ENCODE measurements at regions not wholly inside any gene's neighbourhood (a gene's known extent, or its start where the extent isn't known, plus 50 kb on each side); places are given as distances from the start of the nearest gene placed in this dataset.

DNA sequence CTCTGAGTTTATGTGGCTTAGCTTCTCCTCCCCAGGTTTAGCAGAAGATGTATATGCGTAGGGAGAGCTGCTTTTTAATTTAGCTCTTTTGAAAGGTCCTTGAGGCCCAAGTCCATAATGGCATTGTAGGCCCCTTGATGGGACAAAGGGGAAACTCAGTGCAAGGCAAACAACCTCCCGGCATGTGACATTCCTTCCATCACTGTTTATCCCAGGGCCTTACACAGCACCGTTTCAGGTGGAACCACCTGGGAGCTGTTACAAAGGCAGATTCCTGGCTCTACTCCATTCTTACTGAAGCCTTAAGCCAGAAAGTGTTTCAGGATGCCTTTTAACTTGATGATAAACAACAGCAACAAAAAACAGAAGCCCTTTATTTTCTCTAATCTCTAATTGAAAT, 555.4 kb downstream of the SLC4A3 start:
- Histone ChIP-seq H3K27me3 (ENCODE audit: control insufficient read depth, insufficient read depth, low read length) (no peaks in the 10 kb centered on the region), H3K4me3 (ENCODE audit: low read depth, low read length) (no peak overlapping the region), H3K4me1 (ENCODE audit: control insufficient read depth, insufficient read depth, low read length) (no peaks in the 10 kb centered on the region), H3K36me3 (ENCODE audit: control insufficient read depth, insufficient read depth, low read length) (no peaks in the 10 kb centered on the region), H3K9ac (ENCODE audit: low read length) (no peak overlapping the region), H3K9me3 (ENCODE audit: control insufficient read depth, insufficient read depth, low read depth, low read length) (no peaks in the 10 kb centered on the region), H3K27ac (ENCODE audit: low read depth, low read length) (no peak overlapping the region)

DNA sequence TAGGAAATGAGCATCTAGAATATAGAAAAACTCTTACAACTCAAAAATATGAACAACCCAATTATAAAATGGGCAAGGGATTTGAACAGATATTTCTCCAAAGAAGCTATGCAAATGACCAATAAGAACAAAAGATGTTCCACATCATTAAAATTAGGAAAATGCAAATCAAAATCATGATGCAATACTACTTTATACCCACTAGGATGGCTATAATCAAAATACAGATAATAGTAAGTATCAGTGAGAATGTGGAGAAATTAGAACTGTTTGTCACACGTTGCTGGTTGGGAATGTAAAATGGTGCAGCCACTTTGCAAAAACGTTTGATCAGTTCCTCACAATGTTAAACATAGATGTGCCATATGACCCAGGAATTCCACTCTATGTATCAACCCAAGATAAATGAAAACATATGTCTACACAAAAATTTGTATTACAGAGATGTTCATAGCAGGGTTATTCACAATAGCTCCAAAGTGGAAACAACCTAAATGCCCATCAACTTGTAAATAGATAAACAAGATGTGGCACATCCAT, 558.4 kb downstream of the SLC4A3 start:
- Histone ChIP-seq H3K4me1 (ENCODE audit: control insufficient read depth, insufficient read depth, low read length) (no peaks in the 10 kb centered on the region), H3K9me3 (ENCODE audit: control insufficient read depth, insufficient read depth, low read depth, low read length) (peaks cover under 1% of the 10 kb centered on the region; the same call in 1 of the 2 replicates), H3K27me3 (ENCODE audit: control insufficient read depth, insufficient read depth, low read length) (no peaks in the 10 kb centered on the region), H3K36me3 (ENCODE audit: control insufficient read depth, insufficient read depth, low read length) (no peaks in the 10 kb centered on the region), H3K27ac (ENCODE audit: low read depth, low read length) (no peak overlapping the region), H3K9ac (ENCODE audit: low read length) (no peak overlapping the region), H3K4me3 (ENCODE audit: low read depth, low read length) (no peak overlapping the region)

DNA sequence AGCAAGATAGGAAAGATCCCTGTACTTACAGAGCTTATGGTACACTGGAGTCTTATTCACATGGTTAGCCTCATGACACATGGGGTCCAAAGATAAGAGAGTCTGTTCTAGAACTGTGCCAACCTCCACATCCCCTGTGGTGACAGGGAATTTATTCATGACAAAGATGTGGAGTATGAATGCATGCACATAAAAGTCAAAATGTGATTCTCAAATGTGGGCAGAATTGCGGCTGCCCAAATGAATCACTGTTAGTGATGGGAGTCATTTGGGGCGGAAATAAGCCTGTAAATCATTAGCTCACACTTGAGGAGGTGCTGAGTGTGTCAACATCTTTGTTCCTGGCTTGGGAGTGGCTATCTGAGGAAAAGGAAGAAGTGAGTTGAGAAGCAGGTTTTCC, 560.6 kb downstream of the SLC4A3 start:
- no peak overlapping the region for H3K27ac ChIP-seq (ENCODE audit: low read depth, low read length)
- no peaks in the 10 kb centered on the region for H3K36me3 ChIP-seq (ENCODE audit: control insufficient read depth, insufficient read depth, low read length)
- no peak overlapping the region for H3K4me3 ChIP-seq (ENCODE audit: low read depth, low read length)
- H3K9ac ChIP-seq (ENCODE audit: low read length), result no peak overlapping the region
- H3K27me3 ChIP-seq (ENCODE audit: control insufficient read depth, insufficient read depth, low read length), result no peaks in the 10 kb centered on the region
- H3K4me1 ChIP-seq (ENCODE audit: control insufficient read depth, insufficient read depth, low read length), result no peaks in the 10 kb centered on the region
- H3K9me3 ChIP-seq (ENCODE audit: control insufficient read depth, insufficient read depth, low read depth, low read length), result peaks cover 19% of the 10 kb centered on the region; the same call in 1 of the 2 replicates

DNA sequence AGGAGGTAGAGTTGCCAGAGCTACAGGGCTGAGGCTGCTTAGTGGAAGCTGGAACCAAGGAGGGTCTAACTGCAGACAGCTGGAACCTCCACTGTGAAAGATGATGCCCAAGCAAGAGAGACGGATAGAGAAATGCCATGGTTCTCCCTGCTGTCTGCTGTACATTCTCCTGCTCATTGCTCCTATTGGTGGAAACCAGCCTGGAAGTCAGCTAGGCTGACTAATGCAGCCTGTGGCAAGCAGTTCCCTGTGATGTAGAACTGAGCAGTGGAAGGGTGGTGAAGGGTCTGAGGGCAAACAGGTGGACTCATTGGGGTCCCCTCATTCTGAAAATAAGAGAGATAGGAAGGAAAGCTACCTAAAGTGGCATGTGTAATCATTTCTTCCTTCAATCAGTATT, 563.6 kb downstream of the SLC4A3 start:
- Histone ChIP-seq H3K27me3 (ENCODE audit: control insufficient read depth, insufficient read depth, low read length) (no peaks in the 10 kb centered on the region), H3K4me3 (ENCODE audit: low read depth, low read length) (no peak overlapping the region), H3K36me3 (ENCODE audit: control insufficient read depth, insufficient read depth, low read length) (no peaks in the 10 kb centered on the region), H3K9ac (ENCODE audit: low read length) (no peak overlapping the region), H3K27ac (ENCODE audit: low read depth, low read length) (no peak overlapping the region), H3K9me3 (ENCODE audit: control insufficient read depth, insufficient read depth, low read depth, low read length) (peaks cover 32% of the 10 kb centered on the region), H3K4me1 (ENCODE audit: control insufficient read depth, insufficient read depth, low read length) (no peaks in the 10 kb centered on the region)

DNA sequence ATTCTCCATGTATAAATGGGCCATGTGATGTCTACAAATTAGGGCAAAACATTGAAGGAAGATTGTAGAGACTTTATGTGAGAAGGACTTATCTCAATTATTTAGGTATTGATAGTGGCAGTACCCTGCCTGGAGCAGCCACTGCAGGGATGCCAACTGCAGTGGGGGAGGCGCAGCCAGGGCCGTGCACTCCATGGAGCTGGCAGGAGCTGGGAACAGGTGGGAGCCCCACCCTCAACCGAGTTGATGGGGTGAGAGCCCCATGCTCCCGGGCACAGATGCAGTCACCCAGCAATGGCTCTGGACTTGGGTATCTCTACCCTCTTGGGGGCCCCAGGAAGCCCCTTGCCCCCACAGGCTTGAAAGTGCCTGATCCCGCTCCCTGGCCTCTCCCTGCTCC, 564.3 kb downstream of the SLC4A3 start:
- Histone ChIP-seq H3K9me3 (ENCODE audit: control insufficient read depth, insufficient read depth, low read depth, low read length) (peaks cover 36% of the 10 kb centered on the region), H3K36me3 (ENCODE audit: control insufficient read depth, insufficient read depth, low read length) (no peaks in the 10 kb centered on the region), H3K27ac (ENCODE audit: low read depth, low read length) (no peak overlapping the region), H3K4me1 (ENCODE audit: control insufficient read depth, insufficient read depth, low read length) (no peaks in the 10 kb centered on the region), H3K9ac (ENCODE audit: low read length) (no peak overlapping the region), H3K4me3 (ENCODE audit: low read depth, low read length) (no peak overlapping the region), H3K27me3 (ENCODE audit: control insufficient read depth, insufficient read depth, low read length) (no peaks in the 10 kb centered on the region)

DNA sequence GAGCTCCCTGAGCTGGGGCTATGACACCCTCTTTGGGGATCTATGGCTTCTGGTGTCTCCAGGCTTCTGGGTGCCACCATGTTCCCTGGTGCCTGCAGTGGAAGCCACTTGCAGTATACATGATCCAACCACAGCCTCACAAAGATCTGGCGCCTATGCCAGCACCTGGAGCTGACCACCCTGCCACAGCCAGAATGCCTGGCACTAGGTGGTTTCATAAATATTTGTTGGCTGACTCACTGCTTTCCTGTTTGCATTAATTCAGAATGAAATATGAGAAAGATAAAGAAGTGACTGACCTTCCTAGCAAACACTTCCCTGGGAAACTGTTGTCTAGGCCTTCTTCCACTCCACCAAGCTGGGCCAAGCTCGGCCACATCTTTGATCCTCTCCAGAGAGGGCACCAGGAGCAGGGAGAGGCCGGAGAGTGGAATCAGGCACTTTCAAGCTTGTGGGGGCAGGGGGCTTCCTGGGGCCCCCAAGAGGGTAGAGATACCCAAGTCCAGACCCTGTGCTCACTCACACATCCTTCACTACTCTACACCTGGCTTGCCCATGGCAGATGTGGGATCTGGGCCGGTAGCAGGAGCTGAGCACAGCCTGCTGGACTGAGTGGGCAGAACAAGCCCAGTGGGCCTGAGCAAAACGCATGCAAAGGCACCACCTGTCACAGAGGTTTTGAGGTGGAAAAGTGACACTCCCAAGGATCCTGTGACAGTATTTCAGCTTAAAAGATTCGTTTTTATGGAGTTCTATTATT, 565.7 kb downstream of the SLC4A3 start:
- Histone ChIP-seq H3K27ac (ENCODE audit: low read depth, low read length) (no peak overlapping the region), H3K4me3 (ENCODE audit: low read depth, low read length) (no peak overlapping the region), H3K9ac (ENCODE audit: low read length) (no peak overlapping the region)

DNA sequence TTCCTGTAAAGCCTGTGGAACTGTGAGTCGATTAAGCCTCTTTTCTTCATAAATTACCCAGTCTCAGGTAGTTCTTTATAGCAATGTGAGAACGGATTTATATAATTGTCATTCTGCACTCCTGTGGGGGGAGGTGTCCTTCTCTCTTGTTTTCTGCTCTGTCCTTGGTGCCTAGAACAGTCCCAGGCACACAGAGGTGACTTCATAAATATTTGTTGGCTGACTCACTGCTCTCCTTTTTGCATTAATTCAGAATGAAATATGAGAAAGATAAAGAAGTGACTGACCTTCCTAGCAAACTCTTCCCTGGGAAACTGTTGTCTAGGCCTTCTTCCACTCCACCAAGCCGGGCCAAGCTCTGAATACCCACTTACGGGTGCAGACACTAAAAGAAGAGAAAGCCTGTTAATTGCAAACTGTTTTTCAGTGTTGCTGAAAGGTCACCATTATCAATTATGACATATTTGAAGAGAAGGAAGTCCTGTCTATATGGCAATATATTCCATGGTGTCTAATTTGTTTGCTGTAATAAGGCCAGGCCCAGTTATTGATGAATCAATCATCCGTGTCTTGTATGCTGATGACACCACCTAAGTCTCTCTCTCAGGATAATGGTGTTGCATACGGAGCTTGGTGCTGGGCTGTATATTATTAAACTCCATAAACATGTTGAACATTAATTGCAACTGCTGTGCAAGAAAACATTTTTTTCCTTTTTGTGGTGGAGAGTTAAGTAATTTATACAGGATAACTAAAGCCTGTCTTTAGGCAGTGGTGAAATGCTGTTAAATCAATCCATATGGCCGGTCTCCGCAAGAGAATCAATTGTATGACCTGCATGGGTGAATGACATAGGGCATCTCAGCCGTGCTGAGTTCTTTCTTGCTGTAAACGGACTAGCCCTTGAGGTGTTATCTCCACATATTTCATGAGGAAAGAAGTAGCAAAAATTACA, 567.5 kb downstream of the SLC4A3 start:
- Histone ChIP-seq H3K36me3 (ENCODE audit: control insufficient read depth, insufficient read depth, low read length) (no peaks in the 10 kb centered on the region), H3K4me3 (ENCODE audit: low read depth, low read length) (no peak overlapping the region), H3K27me3 (ENCODE audit: control insufficient read depth, insufficient read depth, low read length) (no peaks in the 10 kb centered on the region), H3K4me1 (ENCODE audit: control insufficient read depth, insufficient read depth, low read length) (no peaks in the 10 kb centered on the region), H3K9me3 (ENCODE audit: control insufficient read depth, insufficient read depth, low read depth, low read length) (peaks cover 39% of the 10 kb centered on the region), H3K9ac (ENCODE audit: low read length) (no peak overlapping the region), H3K27ac (ENCODE audit: low read depth, low read length) (no peak overlapping the region)

More for the DNA sequence above, 565.7 kb downstream of the SLC4A3 start:
- H3K36me3 ChIP-seq (ENCODE audit: control insufficient read depth, insufficient read depth, low read length), result no peaks in the 10 kb centered on the region
- no peaks in the 10 kb centered on the region for H3K4me1 ChIP-seq (ENCODE audit: control insufficient read depth, insufficient read depth, low read length)
- H3K9me3 ChIP-seq (ENCODE audit: control insufficient read depth, insufficient read depth, low read depth, low read length), result peaks cover 39% of the 10 kb centered on the region
- H3K27me3 ChIP-seq (ENCODE audit: control insufficient read depth, insufficient read depth, low read length), result no peaks in the 10 kb centered on the region

DNA sequence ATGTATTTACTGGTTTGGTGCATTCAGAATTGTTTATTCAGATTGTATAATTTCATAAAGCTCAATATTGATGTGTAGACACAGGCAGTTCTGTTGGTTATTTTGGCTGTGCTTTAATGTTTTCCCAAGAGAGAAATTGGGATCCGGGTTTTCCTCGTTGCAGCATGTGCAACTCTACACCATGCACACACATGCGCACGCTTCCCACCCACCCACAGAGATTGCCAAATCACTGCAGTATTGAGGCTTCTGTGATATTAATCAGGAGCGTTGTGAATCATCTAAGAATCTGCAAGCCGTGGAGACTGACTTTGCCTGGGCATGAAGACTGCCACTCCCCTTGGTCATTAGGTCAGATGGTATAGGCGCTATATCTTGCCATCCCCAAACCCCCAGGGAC, 571.5 kb downstream of the SLC4A3 start:
- no peak overlapping the region for H3K9ac ChIP-seq (ENCODE audit: low read length)

DNA sequence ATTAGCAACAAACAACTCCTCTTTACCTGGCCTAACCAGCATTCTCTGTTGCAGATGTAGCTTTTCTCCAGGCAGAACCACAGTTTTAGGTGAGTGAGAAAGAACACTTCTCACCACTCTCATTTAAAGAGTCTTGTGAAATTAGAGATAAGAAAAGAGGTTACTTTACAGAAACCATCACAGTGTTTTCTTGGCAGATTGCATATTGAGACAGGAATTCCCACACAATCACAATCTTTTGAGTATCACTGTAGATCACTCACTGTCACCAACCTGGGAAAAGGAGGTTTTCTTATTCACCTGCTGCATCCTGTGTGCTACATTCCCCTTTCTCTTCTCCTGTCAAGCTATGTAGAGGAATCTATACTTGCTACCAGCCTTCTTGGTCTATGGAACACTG, 574.6 kb downstream of the SLC4A3 start:
- Histone ChIP-seq H3K9ac (ENCODE audit: low read length) (no peak overlapping the region), H3K4me3 (ENCODE audit: low read depth, low read length) (no peak overlapping the region), H3K4me1 (ENCODE audit: control insufficient read depth, insufficient read depth, low read length) (no peaks in the 10 kb centered on the region), H3K27ac (ENCODE audit: low read depth, low read length) (no peak overlapping the region), H3K27me3 (ENCODE audit: control insufficient read depth, insufficient read depth, low read length) (no peaks in the 10 kb centered on the region), H3K9me3 (ENCODE audit: control insufficient read depth, insufficient read depth, low read depth, low read length) (peaks cover 18% of the 10 kb centered on the region; the same call in 1 of the 2 replicates), H3K36me3 (ENCODE audit: control insufficient read depth, insufficient read depth, low read length) (no peaks in the 10 kb centered on the region)

More for the DNA sequence above, 571.5 kb downstream of the SLC4A3 start:
- Histone ChIP-seq H3K4me3 (ENCODE audit: low read depth, low read length) (no peak overlapping the region), H3K9me3 (ENCODE audit: control insufficient read depth, insufficient read depth, low read depth, low read length) (peaks cover 32% of the 10 kb centered on the region), H3K27ac (ENCODE audit: low read depth, low read length) (no peak overlapping the region), H3K36me3 (ENCODE audit: control insufficient read depth, insufficient read depth, low read length) (no peaks in the 10 kb centered on the region), H3K27me3 (ENCODE audit: control insufficient read depth, insufficient read depth, low read length) (no peaks in the 10 kb centered on the region), H3K4me1 (ENCODE audit: control insufficient read depth, insufficient read depth, low read length) (no peaks in the 10 kb centered on the region)

DNA sequence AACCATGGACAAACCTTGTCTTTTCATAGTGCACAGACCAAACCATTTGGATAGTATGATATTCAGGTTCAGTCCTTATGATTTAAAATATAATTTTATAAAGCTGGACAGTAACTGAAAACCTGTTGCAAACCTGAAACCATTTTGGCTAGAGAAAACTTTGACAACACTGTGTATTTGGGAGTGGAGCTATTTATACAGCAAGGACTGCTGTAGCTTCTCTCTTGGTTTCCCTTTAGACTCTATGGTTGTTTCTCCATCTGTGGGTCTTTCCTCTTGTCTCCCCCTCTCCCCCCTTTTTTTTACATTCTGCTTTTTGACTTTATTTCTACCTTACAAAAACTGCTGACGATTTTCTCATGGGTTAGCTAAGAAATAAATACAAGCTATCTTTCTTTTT, 581.7 kb downstream of the SLC4A3 start:
- Histone ChIP-seq H3K9me3 (ENCODE audit: control insufficient read depth, insufficient read depth, low read depth, low read length) (no peaks in the 10 kb centered on the region), H3K36me3 (ENCODE audit: control insufficient read depth, insufficient read depth, low read length) (no peaks in the 10 kb centered on the region), H3K4me3 (ENCODE audit: low read depth, low read length) (no peak overlapping the region), H3K9ac (ENCODE audit: low read length) (no peak overlapping the region), H3K27ac (ENCODE audit: low read depth, low read length) (no peak overlapping the region), H3K4me1 (ENCODE audit: control insufficient read depth, insufficient read depth, low read length) (peaks cover 3% of the 10 kb centered on the region; the same call in 1 of the 2 replicates), H3K27me3 (ENCODE audit: control insufficient read depth, insufficient read depth, low read length) (no peaks in the 10 kb centered on the region)

DNA sequence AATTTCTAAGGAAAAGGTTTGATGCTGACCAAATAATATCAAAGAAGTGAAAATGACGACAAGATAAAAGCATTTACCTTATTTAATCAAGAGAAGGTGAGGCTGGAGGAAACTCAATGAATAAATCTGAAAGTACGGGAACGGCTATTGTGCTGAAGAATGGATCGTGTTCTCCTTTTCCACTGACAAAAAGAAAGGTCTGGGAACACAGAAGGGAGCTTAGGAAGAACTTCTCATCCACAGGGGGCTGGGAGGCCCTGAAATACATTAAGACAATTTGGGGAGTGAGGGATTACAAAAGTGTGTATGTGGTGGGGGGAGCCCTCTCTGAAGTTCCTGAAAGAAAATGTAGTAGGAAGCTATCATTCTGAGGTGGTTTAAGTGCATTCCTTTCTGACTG, 582.3 kb downstream of the SLC4A3 start:
- Histone ChIP-seq H3K9me3 (ENCODE audit: control insufficient read depth, insufficient read depth, low read depth, low read length) (no peaks in the 10 kb centered on the region), H3K36me3 (ENCODE audit: control insufficient read depth, insufficient read depth, low read length) (no peaks in the 10 kb centered on the region), H3K27me3 (ENCODE audit: control insufficient read depth, insufficient read depth, low read length) (no peaks in the 10 kb centered on the region), H3K27ac (ENCODE audit: low read depth, low read length) (no peak overlapping the region), H3K4me3 (ENCODE audit: low read depth, low read length) (no peak overlapping the region), H3K9ac (ENCODE audit: low read length) (no peak overlapping the region), H3K4me1 (ENCODE audit: control insufficient read depth, insufficient read depth, low read length) (peaks cover 3% of the 10 kb centered on the region; the same call in 1 of the 2 replicates)

Measured in HUES6 (cell line).